ENCODE measurements at regions not wholly inside any gene's neighbourhood (a gene's known extent, or its start where the extent isn't known, plus 50 kb on each side); places are given as distances from the start of the nearest gene placed in this dataset.

GRCh38 chr5:124512236-124512635, 234.2 kb downstream of the ZNF608 start:
- no peak for TF ChIP-seq CTCF (conservative IDR thresholded peaks at IDR 0.05; ENCODE audit: low read depth, low read length)
- TF ChIP-seq EZH2 (IDR thresholded peaks at IDR 0.05; ENCODE audit: borderline replicate concordance, low read depth, low read length, poor library complexity, severe bottlenecking): no peak
